Stimulated activated CD4-positive, alpha-beta T cell treated with anti-CD3 and anti-CD28 coated beads, TNF-alpha, amount 100 ng/mL, for 1 hour (primary cell): ENCODE measurements at regions not wholly inside any gene's neighbourhood (a gene's known extent, or its start where the extent isn't known, plus 50 kb on each side); places are given as distances from the start of the nearest gene placed in this dataset.
"Not testable (repeated sequence)": the region's sequence is repeated elsewhere in the genome, so short reads cannot be mapped to it uniquely, and the experiment has no call there.

Source experiments
- DNase-seq, 3 donors: peaks; one replicate each; pipeline ENCODE4 v3.0.0-alpha.2; 2020; ENCODE audit warnings: low read depth in 3 of 3, low spot score in 1 of 3

- no peak for DNase-seq
Observed at GRCh38 chr16:60074378-60074777, 1340.3 kb upstream of the GOT2 start.

DNA sequence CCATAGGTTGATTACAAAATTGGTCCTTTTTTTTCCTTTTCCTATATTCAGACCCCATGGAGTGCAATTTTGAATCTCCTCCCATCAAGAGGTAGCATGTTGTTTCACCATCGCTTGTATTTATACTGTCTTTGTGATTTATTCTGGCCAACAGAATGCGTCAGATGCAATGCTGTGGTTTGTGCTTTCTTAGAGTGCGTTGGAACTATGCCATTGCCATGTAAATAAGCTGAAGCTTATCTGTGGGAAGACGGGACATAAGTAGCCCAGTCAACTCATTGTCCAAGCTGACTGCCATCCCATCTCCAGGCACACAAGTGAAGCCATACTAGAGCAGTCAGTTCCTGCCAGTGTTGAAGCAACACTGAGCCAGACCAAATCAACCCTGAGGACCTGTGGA lies 1339.3 kb upstream of the GOT2 start:
- DNase-seq: no peak

- DNase-seq: no peak
Observed at GRCh38 chr16:60064026-60064425, 1329.9 kb upstream of the GOT2 start.

DNA sequence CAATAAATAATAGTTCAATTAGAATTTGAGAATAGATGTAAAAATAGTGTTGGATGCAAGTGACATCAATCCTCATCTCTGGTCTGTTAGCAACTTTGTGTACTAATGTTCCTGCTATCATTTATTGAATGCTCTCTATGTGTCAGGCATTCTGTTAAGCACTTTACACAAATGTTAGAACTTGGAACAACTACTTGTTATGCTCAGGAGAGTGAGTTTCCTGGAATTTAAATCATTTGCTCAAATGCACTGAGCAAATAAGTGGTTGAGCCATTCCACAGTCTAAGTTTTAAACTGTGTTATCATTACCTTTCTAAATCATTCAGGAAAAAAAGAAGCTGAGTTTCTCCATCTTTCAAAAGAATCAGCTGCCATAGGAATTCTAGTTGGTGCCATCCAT lies 1327.3 kb upstream of the GOT2 start:
- DNase-seq: no peak

- DNase-seq: no peak
Observed at GRCh38 chr16:60060731-60061130, 1326.6 kb upstream of the GOT2 start.

- DNase-seq: no peak
Observed at GRCh38 chr16:60059141-60059540, 1325.0 kb upstream of the GOT2 start.

- DNase-seq: no peak
Observed at GRCh38 chr16:60041671-60042070, 1307.6 kb upstream of the GOT2 start.

GRCh38 chr16:60031740-60032139 lies 1297.6 kb upstream of the GOT2 start:
- DNase-seq: no peak

GRCh38 chr16:60027351-60027750 lies 1293.2 kb upstream of the GOT2 start:
- DNase-seq: no peak

GRCh38 chr16:60013076-60013475 lies 1279.0 kb upstream of the GOT2 start:
- DNase-seq: no peak

DNA sequence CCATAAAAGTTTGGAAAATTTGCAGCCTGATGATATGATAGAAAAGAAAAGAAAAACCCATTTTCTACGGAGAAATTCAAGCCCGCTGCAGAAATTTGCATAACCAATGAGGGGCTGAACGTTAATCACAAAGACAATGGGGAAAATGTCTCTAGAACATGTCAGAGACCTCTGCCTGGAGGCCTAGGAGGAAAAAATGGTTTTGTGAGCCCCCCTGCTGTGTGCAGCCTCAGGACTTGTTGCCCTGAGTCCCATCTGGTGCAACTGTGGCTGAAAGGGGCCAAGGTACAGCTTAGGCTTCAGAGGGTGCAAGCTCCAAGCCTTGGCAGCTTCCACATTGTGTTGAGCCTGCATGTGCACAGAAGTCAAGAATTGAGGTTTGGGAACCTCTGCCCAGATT lies 1267.4 kb upstream of the GOT2 start:
- no peak for DNase-seq

GRCh38 chr16:59997706-59998105 lies 1263.6 kb upstream of the GOT2 start:
- DNase-seq: no peak

GRCh38 chr16:59993101-59993500 lies 1259.0 kb upstream of the GOT2 start:
- DNase-seq: no peak

GRCh38 chr16:59991171-59991570 lies 1257.1 kb upstream of the GOT2 start:
- DNase-seq: no peak

- no peak for DNase-seq
Observed at GRCh38 chr16:59988591-59988990, 1254.5 kb upstream of the GOT2 start.

DNA sequence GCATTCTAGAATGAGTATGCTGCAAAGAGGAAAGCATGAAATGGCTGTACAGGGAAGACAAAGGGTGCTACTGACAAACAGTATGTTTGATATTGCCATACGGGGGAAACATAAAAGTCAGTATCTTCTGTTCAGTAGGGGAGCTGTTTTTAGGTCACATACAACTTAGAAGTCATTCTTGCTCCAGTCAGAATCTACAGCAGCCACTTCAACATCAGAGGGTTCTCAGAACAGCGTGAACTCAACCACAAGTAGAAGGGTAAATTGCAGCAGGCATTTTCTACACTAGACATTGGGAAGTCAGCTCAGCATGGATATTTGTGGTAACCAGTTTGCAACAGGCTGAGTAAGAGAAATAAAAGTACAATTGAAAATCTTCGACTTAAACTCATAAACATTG lies 1241.8 kb upstream of the GOT2 start:
- DNase-seq: no peak

DNA sequence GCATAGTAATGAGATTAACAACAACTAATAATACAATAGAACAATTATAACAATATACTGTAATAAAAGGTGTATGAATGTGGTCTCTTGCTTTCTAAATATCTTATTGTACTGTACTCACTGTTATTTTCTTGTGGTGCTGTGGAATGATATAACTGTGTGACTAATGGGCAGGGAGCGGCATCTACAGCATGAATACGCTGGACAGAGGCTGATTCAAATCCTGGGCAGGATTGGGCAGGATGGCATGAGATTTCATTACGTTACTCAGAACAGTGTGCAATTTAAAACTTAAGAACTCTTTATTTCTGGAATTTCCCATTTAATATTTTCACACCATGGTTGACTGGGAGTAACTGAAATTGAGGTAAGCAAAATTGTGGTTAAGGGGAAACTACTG lies 1239.8 kb upstream of the GOT2 start:
- DNase-seq: no peak

GRCh38 chr16:59971264-59971663 lies 1237.1 kb upstream of the GOT2 start:
- no peak for DNase-seq

DNA sequence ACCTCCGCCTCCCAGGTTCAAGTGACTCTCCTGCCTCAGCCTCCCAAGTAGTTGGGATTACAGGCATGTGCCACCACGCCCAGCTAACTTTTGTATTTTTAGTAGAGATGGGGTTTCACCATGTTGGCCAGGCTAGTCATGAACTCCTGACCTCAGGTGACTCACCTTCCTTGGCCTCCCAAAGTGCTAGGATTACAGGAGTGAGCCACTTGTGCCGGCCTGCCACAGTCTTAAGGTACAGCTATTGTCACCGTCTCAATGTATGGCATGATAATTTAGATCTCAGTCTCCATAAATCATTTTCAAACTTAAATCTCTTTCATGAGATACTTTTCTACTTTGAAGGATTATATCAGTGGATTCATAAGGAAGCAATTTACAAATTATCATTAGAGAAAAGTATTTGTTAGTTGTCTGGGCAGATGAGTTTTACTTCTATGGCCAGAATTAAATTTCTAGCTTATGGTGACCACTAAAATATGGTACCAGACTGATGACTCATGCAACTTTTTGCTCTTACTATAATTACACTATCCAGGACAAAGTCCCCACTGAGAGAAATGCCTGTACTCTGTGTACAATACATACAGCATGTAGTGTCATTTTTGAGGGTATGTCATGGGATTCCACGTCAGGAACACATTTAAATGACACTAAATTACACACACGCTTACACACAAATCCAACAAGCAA lies 1230.3 kb upstream of the GOT2 start:
- no peak for DNase-seq

- DNase-seq: no peak
Observed at GRCh38 chr16:59959311-59959710, 1225.2 kb upstream of the GOT2 start.

- no peak for DNase-seq
Observed at GRCh38 chr16:59950431-59950830, 1216.3 kb upstream of the GOT2 start.

- DNase-seq: not testable (repeated sequence)
Observed at GRCh38 chr16:59944041-59944440, 1209.9 kb upstream of the GOT2 start.

DNA sequence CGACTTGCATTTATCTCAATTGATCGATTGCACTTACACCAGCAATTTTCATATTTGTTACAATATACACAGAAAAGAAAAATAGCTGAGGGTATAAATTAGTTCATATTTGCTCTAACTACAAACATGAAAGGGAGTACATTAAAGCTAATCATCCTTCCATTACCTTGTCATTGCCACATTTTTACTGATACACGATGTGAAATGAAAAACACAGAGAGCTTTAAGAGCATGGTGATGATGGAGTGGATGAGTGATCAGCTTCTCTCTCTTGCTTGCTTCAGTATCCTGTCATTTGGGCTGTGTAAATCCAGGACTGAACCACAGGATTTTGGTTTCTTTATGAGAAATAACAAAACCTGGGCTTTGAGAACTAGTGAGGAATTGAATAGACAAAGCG lies 1207.5 kb upstream of the GOT2 start:
- DNase-seq: no peak

GRCh38 chr16:59920054-59920453 lies 1185.9 kb upstream of the GOT2 start:
- DNase-seq: no peak
